H1 (cell line): ENCODE measurements at regions not wholly inside any gene's neighbourhood (a gene's known extent, or its start where the extent isn't known, plus 50 kb on each side); places are given as distances from the start of the nearest gene placed in this dataset.

ENCODE experiments used
- CTCF ChIA-PET: fragments of 300-600 bp; sonication (Branson Sonifier 250); formaldehyde crosslinking; loops from one replicate; lab custom pipeline; 2021; ENCODE audit not compliant: partially characterized antibody; lab: Charles Lee
- POLR2A ChIA-PET: fragments of 300-600 bp; sonication (Branson Sonifier 250); formaldehyde crosslinking; loops from one replicate; lab custom pipeline; 2021; ENCODE audit warnings: inconsistent platforms; ENCODE audit not compliant: partially characterized antibody; lab: Charles Lee
- DNase-seq, 2 experiments: peaks; one replicate each; pipeline versions ENCODE4 v3.0.0 to v3.0.0-alpha.2; 2010 to 2022; ENCODE audit warnings: low spot score in 2 of 2, low read depth in 1 of 2, mixed read lengths in 1 of 2
- FAIRE-seq: peaks from 2 replicates; lab custom pipeline; 2011; peaks lifted over from hg19 to GRCh38; lab: Jason Lieb, UNC
- H2AFZ ChIP-seq: 2 replicates; pipeline ENCODE4 v1.8.1; 2012; ENCODE audit warnings: low read length, inconsistent platforms
- H2AK5ac ChIP-seq: 2 replicates; pipeline ENCODE4 v1.6.1; 2013; ENCODE audit warnings: low read depth, low read length
- H2BK120ac ChIP-seq: replicated peaks from 2 replicates; pipeline ENCODE3; 2013; ENCODE audit warnings: low read depth, low read length, inconsistent platforms
- H2BK12ac ChIP-seq: 2 replicates; pipeline ENCODE4 v1.6.1; 2013; ENCODE audit warnings: low read depth, low read length
- H2BK15ac ChIP-seq: 2 replicates; pipeline ENCODE4 v1.6.1; 2013; ENCODE audit warnings: low read length
- H2BK20ac ChIP-seq: 2 replicates; pipeline ENCODE4 v1.6.1; 2013; ENCODE audit warnings: low read length
- H2BK5ac ChIP-seq: 2 replicates; pipeline ENCODE4 v1.6.1; 2013; ENCODE audit warnings: low read depth, low read length
- H3K14ac ChIP-seq: 2 replicates; pipeline ENCODE4 v1.6.1; 2013; ENCODE audit warnings: inconsistent platforms; ENCODE audit not compliant: insufficient read length
- H3K18ac ChIP-seq: 2 replicates; pipeline ENCODE4 v1.6.1; 2013; ENCODE audit warnings: low read length; ENCODE audit errors: extremely low read depth
- H3K23ac ChIP-seq: 2 replicates; pipeline ENCODE4 v1.6.1; 2013; ENCODE audit warnings: inconsistent platforms; ENCODE audit not compliant: insufficient read length
- H3K23me2 ChIP-seq: 2 replicates; pipeline ENCODE4 v1.6.1; 2013; ENCODE audit warnings: low read depth, low read length
- H3K27ac ChIP-seq: 2 replicates; pipeline ENCODE4 v1.6.1; 2011; ENCODE audit warnings: low read depth, low read length, inconsistent platforms
- H3K27me3 ChIP-seq, 4 experiments: replicated peaks in 1 of 4; 1 replicate in 1 of 4; 2 replicates in 3 of 4; pipeline versions ENCODE4 v1.6.1 to v1.8.1; 2011 to 2013; ENCODE audit warnings: low read length in 3 of 4, mild to moderate bottlenecking in 3 of 4, inconsistent platforms in 2 of 4, mixed read lengths in 2 of 4, moderate library complexity in 1 of 4; ENCODE audit not compliant: control insufficient read depth in 3 of 4, insufficient read depth in 3 of 4; ENCODE audit errors: extremely low read depth in 1 of 4
- H3K36me3 ChIP-seq, 4 experiments: 2 replicates each; pipeline versions ENCODE4 v1.6.1 to v1.8.1; 2011 to 2013; ENCODE audit warnings: mild to moderate bottlenecking in 4 of 4, low read length in 3 of 4, moderate library complexity in 2 of 4, control low read depth in 1 of 4, inconsistent platforms in 1 of 4; ENCODE audit not compliant: insufficient read depth in 4 of 4, control insufficient read depth in 2 of 4
- H3K4ac ChIP-seq: replicated peaks from 2 replicates; pipeline ENCODE3; 2013; ENCODE audit warnings: low read length, low read depth, mixed read lengths, inconsistent platforms; ENCODE audit not compliant: insufficient read length
- H3K4me1 ChIP-seq, 4 experiments: replicated peaks in 1 of 4; 1 replicate in 1 of 4; 2 replicates in 3 of 4; pipeline versions ENCODE4 v1.6.1 to v1.8.1; 2011 to 2013; ENCODE audit warnings: low read length in 3 of 4, inconsistent platforms in 2 of 4, mixed read lengths in 1 of 4; ENCODE audit not compliant: insufficient read depth in 4 of 4, control insufficient read depth in 3 of 4
- H3K4me2 ChIP-seq, 2 experiments: 2 replicates each; pipeline versions ENCODE4 v1.6.1 to v1.8.1; 2011 to 2013; ENCODE audit warnings: low read depth in 2 of 2, low read length in 2 of 2, control low read depth in 1 of 2, inconsistent platforms in 1 of 2, mild to moderate bottlenecking in 1 of 2; ENCODE audit not compliant: insufficient read depth in 1 of 2
- H3K4me3 ChIP-seq, 4 experiments: fragments of 200-600, 300-600 bp in 1 of 4; sonication (generic), shearing (Covaris generic), sonication (Bioruptor Twin) in 1 of 4; 2 replicates each; pipeline versions ENCODE4 v1.5.1 to v1.8.1; 2011 to 2016; ENCODE audit warnings: low read length in 4 of 4, low read depth in 3 of 4, control low read depth in 2 of 4, inconsistent platforms in 2 of 4, mild to moderate bottlenecking in 2 of 4, mixed read lengths in 1 of 4, moderate library complexity in 1 of 4; ENCODE audit not compliant: insufficient read depth in 2 of 4; ENCODE audit errors: extremely low read depth in 1 of 4
- H3K56ac ChIP-seq: replicated peaks from 2 replicates; pipeline ENCODE3; 2013; ENCODE audit warnings: low read depth, mild to moderate bottlenecking, mixed read lengths, low read length, inconsistent platforms; ENCODE audit not compliant: insufficient read length
- H3K79me1 ChIP-seq: 2 replicates; pipeline ENCODE4 v1.6.1; 2013; ENCODE audit warnings: low read depth, low read length, control low read depth
- H3K79me2 ChIP-seq, 2 experiments: 2 replicates each; pipeline versions ENCODE4 v1.6.1 to v1.8.1; 2012 to 2013; ENCODE audit warnings: low read length in 2 of 2, mild to moderate bottlenecking in 2 of 2, inconsistent platforms in 1 of 2; ENCODE audit not compliant: insufficient read depth in 2 of 2, control insufficient read depth in 1 of 2
- H3K9ac ChIP-seq, 4 experiments: replicated peaks in 1 of 4; 1 replicate in 1 of 4; 2 replicates in 3 of 4; pipeline versions ENCODE4 v1.6.1 to v1.8.1; 2011 to 2013; ENCODE audit warnings: low read depth in 3 of 4, low read length in 3 of 4, control low read depth in 2 of 4, mild to moderate bottlenecking in 2 of 4, moderate library complexity in 2 of 4, inconsistent platforms in 1 of 4; ENCODE audit errors: extremely low read depth in 1 of 4
- H3K9me3 ChIP-seq, 2 experiments: 2 replicates each; pipeline versions ENCODE4 v1.6.1 to v1.8.1; 2012 to 2013; ENCODE audit warnings: mild to moderate bottlenecking in 2 of 2, moderate library complexity in 2 of 2, control low read depth in 1 of 2, inconsistent platforms in 1 of 2, low read depth in 1 of 2, low read length in 1 of 2, mixed read lengths in 1 of 2; ENCODE audit not compliant: insufficient read depth in 2 of 2
- H4K20me1 ChIP-seq, 2 experiments: replicated peaks in 1 of 2; 2 replicates each; pipeline versions ENCODE3 to v1.8.1; 2011 to 2013; ENCODE audit warnings: inconsistent platforms in 2 of 2, low read length in 2 of 2, mild to moderate bottlenecking in 1 of 2; ENCODE audit not compliant: insufficient read depth in 2 of 2, control insufficient read depth in 1 of 2
- H4K5ac ChIP-seq: 2 replicates; pipeline ENCODE4 v1.6.1; 2013; ENCODE audit warnings: low read length, low read depth, mixed read lengths, inconsistent platforms; ENCODE audit not compliant: insufficient read length
- H4K8ac ChIP-seq: 2 replicates; pipeline ENCODE4 v1.8.0; 2013; ENCODE audit warnings: mild to moderate bottlenecking, moderate library complexity, low read length, inconsistent platforms; ENCODE audit not compliant: insufficient read depth; ENCODE audit errors: extremely low read depth
- H4K91ac ChIP-seq: replicated peaks from 2 replicates; pipeline ENCODE3; 2013; ENCODE audit warnings: low read length, mixed read lengths, inconsistent platforms; ENCODE audit not compliant: insufficient read length
- CBX5 ChIP-seq: fragments of 300-800, 300-1000 bp; sonication (generic); IDR thresholded peaks from 2 replicates; pipeline ENCODE4 v1.7.1; 2016; ENCODE audit warnings: antibody characterized with exemption, low read length, low read depth
- CTCF ChIP-seq, 3 experiments: IDR thresholded peaks; 1 replicate in 2 of 3; 2 replicates in 1 of 3; pipeline versions ENCODE4 v1.5.1 to v1.6.1; 2011; ENCODE audit warnings: low read length in 3 of 3, mild to moderate bottlenecking in 3 of 3, inconsistent platforms in 2 of 3, low read depth in 1 of 3, moderate library complexity in 1 of 3; ENCODE audit not compliant: insufficient read depth in 1 of 3; ENCODE audit errors: control extremely low read depth in 1 of 3
- EGR1 ChIP-seq: IDR thresholded peaks from 2 replicates; pipeline ENCODE4 v1.6.1; 2011; ENCODE audit warnings: low read depth, low read length, borderline replicate concordance
- GTF2F1 ChIP-seq: IDR thresholded peaks from 2 replicates; pipeline ENCODE4 v1.6.1; 2012; ENCODE audit warnings: low read depth, low read length, improper control_type of control experiment, borderline replicate concordance
- JUND ChIP-seq: IDR thresholded peaks from 2 replicates; pipeline ENCODE4 v1.6.1; 2011; ENCODE audit warnings: mild to moderate bottlenecking, improper control_type of control experiment, low read length
- POLR2AphosphoS5 ChIP-seq: IDR thresholded peaks from 2 replicates; pipeline ENCODE4 v1.6.1; 2011; ENCODE audit warnings: low read depth, low read length
- POU5F1 ChIP-seq: IDR thresholded peaks from 2 replicates; pipeline ENCODE4 v1.6.1; 2011; ENCODE audit warnings: low read depth, mild to moderate bottlenecking, low read length, moderate library complexity
- SRF ChIP-seq: IDR thresholded peaks from 2 replicates; pipeline ENCODE4 v1.6.1; 2011; ENCODE audit warnings: mild to moderate bottlenecking, low read depth, low read length, moderate library complexity
- TAF7 ChIP-seq: optimal IDR thresholded peaks from 2 replicates; pipeline ENCODE3; 2011; ENCODE audit warnings: low read depth, mild to moderate bottlenecking, inconsistent platforms, low read length, moderate library complexity, borderline replicate concordance
- TEAD4 ChIP-seq: IDR thresholded peaks from 2 replicates; pipeline ENCODE4 v1.6.1; 2012; ENCODE audit warnings: low read depth, low read length, inconsistent platforms, mixed read lengths
- USF2 ChIP-seq: IDR thresholded peaks from 2 replicates; pipeline ENCODE4 v1.6.1; 2011; ENCODE audit warnings: low read length, improper control_type of control experiment
- WGBS, 2 experiments: shearing (Covaris generic) in 1 of 2; methylation state at CpG; one replicate each; pipeline versions ENCODE4 v1.1.6 to v1.1.7; 2013 to 2015; ENCODE audit warnings: low lambda C conversion rate in 2 of 2, mixed read lengths in 2 of 2, inconsistent platforms in 1 of 2, low coverage in 1 of 2, missing lambda C conversion rate in 1 of 2; ENCODE audit not compliant: insufficient replicate concordance in 2 of 2, insufficient coverage in 1 of 2, insufficient read length in 1 of 2; ENCODE audit errors: extremely low coverage in 1 of 2, missing lambda C conversion rate in 1 of 2; 5-methylcytosine and 5-hydroxymethylcytosine counted together

GRCh38 chr7:12138421-12138820 is 72.7 kb upstream of the TMEM106B start:
- CTCF ChIA-PET, result interaction anchor here (1.0 kb wide), 1 partner anchor 21 kb away, joined by 3 read pairs; no protein-coding TSS in a partner anchor
- TF ChIP-seq USF2, result no peak
- no peak for TF ChIP-seq TEAD4
- no peak for TF ChIP-seq POLR2AphosphoS5
- TF ChIP-seq POU5F1, result no peak
- no peak for TF ChIP-seq CBX5
- TF ChIP-seq EGR1, result no peak
- no peak for TF ChIP-seq TAF7
- no peak for TF ChIP-seq JUND
- TF ChIP-seq CTCF (IDR thresholded peaks at IDR 0.05; ENCODE audit: control extremely low read depth in 1 of 3, insufficient read depth in 1 of 3, low read depth in 1 of 3, low read length in 3 of 3), result no peak
- TF ChIP-seq SRF, result no peak
- TF ChIP-seq GTF2F1, result no peak
- TF ChIP-seq, all 59 proteins: peak for 0
- Histone ChIP-seq H2BK120ac (no peak overlapping the region), H2BK20ac (no peak overlapping the region), H4K5ac (no peak overlapping the region), H3K27me3 (no peaks in the 10 kb centered on the region), H3K4me3 (no peak overlapping the region), H3K4me2 (no peak overlapping the region), H4K20me1 (no peaks in the 10 kb centered on the region), H3K36me3 (no peaks in the 10 kb centered on the region), H3K56ac (no peak overlapping the region), H2BK5ac (no peak overlapping the region), H3K9me3 (no peaks in the 10 kb centered on the region), H2BK15ac (no peak overlapping the region), H3K14ac (no peak overlapping the region), H3K18ac (no peak overlapping the region), H3K79me2 (no peaks in the 10 kb centered on the region), H4K8ac (no peak overlapping the region), H3K9ac (no peak overlapping the region), H3K27ac (no peak overlapping the region), H3K4ac (no peak overlapping the region), H2AFZ (no peak overlapping the region), H3K79me1 (no peaks in the 10 kb centered on the region), H2AK5ac (no peak overlapping the region), H4K91ac (no peak overlapping the region), H2BK12ac (no peak overlapping the region), H3K23ac (no peak overlapping the region), H3K23me2 (no peaks in the 10 kb centered on the region), H3K4me1 (no peaks in the 10 kb centered on the region)
- DNase-seq, result no peak
- POLR2A ChIA-PET, result no interaction called here
- FAIRE-seq, result no peak
- 92% methylated on average over 4 of the region's 4 CpGs; no CpG with 5 or more reads in 1 of the 2 experiments for WGBS, 2 experiments
